ENCODE measurements at regions not wholly inside any gene's neighbourhood (a gene's known extent, or its start where the extent isn't known, plus 50 kb on each side); places are given as distances from the start of the nearest gene placed in this dataset.

DNA sequence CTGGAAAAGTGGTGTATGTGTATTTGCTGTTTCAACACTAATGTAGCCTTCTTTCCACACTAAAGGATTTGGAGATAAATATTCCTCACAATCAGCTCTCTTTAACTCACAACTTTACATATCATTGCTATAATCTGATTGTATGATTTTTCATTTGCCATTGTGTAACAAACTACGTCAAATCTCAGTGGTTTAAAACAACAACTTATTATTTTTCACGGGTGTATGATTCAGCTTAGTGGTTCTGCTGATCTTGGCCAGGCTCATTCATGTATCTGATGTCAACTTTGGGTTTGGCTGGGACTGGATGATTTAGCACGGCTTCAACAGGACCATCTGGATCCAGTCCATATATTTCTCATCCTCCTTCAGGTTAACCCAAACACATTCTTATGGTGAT lies 55.4 kb upstream of the TMX4 start:
- TF ChIP-seq POLR2A (IDR thresholded peaks at IDR 0.05; ENCODE audit: low read length) = no peak
- no peak for TF ChIP-seq GATA1 (IDR thresholded peaks at IDR 0.05; ENCODE audit: low read depth, low read length)
